Keratinocyte (primary cell): ENCODE measurements at regions not wholly inside any gene's neighbourhood (a gene's known extent, or its start where the extent isn't known, plus 50 kb on each side); places are given as distances from the start of the nearest gene placed in this dataset.

Source experiments
- DNase-seq: peaks from one replicate; pipeline ENCODE4 v3.0.0-alpha.2; 2011; ENCODE audit warnings: low read depth, missing footprints, low spot score
- FAIRE-seq: peaks from 2 replicates; lab custom pipeline; 2011; peaks lifted over from hg19 to GRCh38; lab: Jason Lieb, UNC
- H2AFZ ChIP-seq: 2 replicates; pipeline ENCODE4 v1.6.0; 2012; ENCODE audit warnings: low read length, control low read depth, inconsistent platforms; ENCODE audit not compliant: control insufficient read depth
- H3K27ac ChIP-seq: 2 replicates; pipeline ENCODE4 v1.5.1; 2011; ENCODE audit warnings: low read length; ENCODE audit not compliant: control insufficient read depth, insufficient read depth
- H3K27me3 ChIP-seq: 3 replicates; pipeline ENCODE4 v1.6.0; 2011; ENCODE audit warnings: low read length; ENCODE audit not compliant: control insufficient read depth, insufficient read depth; ENCODE audit errors: extremely low read depth
- H3K36me3 ChIP-seq, 2 experiments: 2 replicates in 1 of 2; 3 replicates in 1 of 2; pipeline ENCODE4 v1.5.1; 2011; ENCODE audit warnings: low read length in 2 of 2, mild to moderate bottlenecking in 1 of 2; ENCODE audit not compliant: control insufficient read depth in 2 of 2, insufficient read depth in 2 of 2; ENCODE audit errors: extremely low read depth in 1 of 2
- H3K4me1 ChIP-seq: 3 replicates; pipeline ENCODE4 v1.5.1; 2011; ENCODE audit warnings: low read length; ENCODE audit not compliant: control insufficient read depth, insufficient read depth; ENCODE audit errors: extremely low read depth
- H3K4me2 ChIP-seq: 3 replicates; pipeline ENCODE4 v1.6.0; 2011; ENCODE audit warnings: low read depth, low read length; ENCODE audit not compliant: control insufficient read depth, insufficient read depth; ENCODE audit errors: extremely low read depth
- H3K4me3 ChIP-seq, 3 experiments: fragments of 200-600 bp in 1 of 3; sonication (generic) in 1 of 3; 2 replicates in 2 of 3; 3 replicates in 1 of 3; pipeline ENCODE4 v1.5.1; 2011 to 2016; ENCODE audit warnings: low read length in 3 of 3, mild to moderate bottlenecking in 3 of 3, control low read depth in 2 of 3, inconsistent platforms in 1 of 3, low read depth in 1 of 3, mixed read lengths in 1 of 3, mixed run types in 1 of 3, moderate library complexity in 1 of 3; ENCODE audit not compliant: control insufficient read depth in 2 of 3, insufficient read depth in 2 of 3; ENCODE audit errors: extremely low read depth in 1 of 3
- H3K79me2 ChIP-seq: 2 replicates; pipeline ENCODE4 v1.6.0; 2012; ENCODE audit warnings: low read length; ENCODE audit not compliant: control insufficient read depth, insufficient read depth
- H3K9ac ChIP-seq: 3 replicates; pipeline ENCODE4 v1.6.0; 2011; ENCODE audit warnings: low read length; ENCODE audit not compliant: control insufficient read depth, insufficient read depth; ENCODE audit errors: extremely low read depth
- H3K9me1 ChIP-seq: 3 replicates; pipeline ENCODE4 v1.6.0; 2011; ENCODE audit warnings: low read length; ENCODE audit not compliant: control insufficient read depth, insufficient read depth; ENCODE audit errors: extremely low read depth
- H3K9me3 ChIP-seq: 2 replicates; pipeline ENCODE4 v1.5.1; 2012; ENCODE audit warnings: low read depth, low read length; ENCODE audit not compliant: control insufficient read depth
- H4K20me1 ChIP-seq: 3 replicates; pipeline ENCODE4 v1.6.0; 2011; ENCODE audit warnings: low read length; ENCODE audit not compliant: control insufficient read depth, insufficient read depth; ENCODE audit errors: extremely low read depth
- CTCF ChIP-seq, 3 experiments: IDR thresholded peaks in 1 of 3; conservative IDR thresholded peaks in 1 of 3; optimal IDR thresholded peaks in 1 of 3; 2 replicates in 2 of 3; 3 replicates in 1 of 3; pipeline versions ENCODE3 to v1.5.1; 2011; ENCODE audit warnings: low read length in 3 of 3, mild to moderate bottlenecking in 3 of 3, moderate library complexity in 2 of 3, control low read depth in 1 of 3, inconsistent platforms in 1 of 3; ENCODE audit not compliant: insufficient read depth in 2 of 3; ENCODE audit errors: extremely low read depth in 1 of 3
- EZH2 ChIP-seq: IDR thresholded peaks from one replicate; pipeline ENCODE4 v1.6.1; 2012; ENCODE audit warnings: inconsistent platforms, mild to moderate bottlenecking, low read length, moderate library complexity
- dilution Hi-C: fragments of 300-500 bp; cut with MboI; formaldehyde crosslinking; loops from one replicate; pipeline ENCODE4 v1.7.0; 2020; ENCODE audit warnings: low sequenced_read_pairs; ENCODE audit not compliant: extremely low pct_ligation_motif_present

- Histone ChIP-seq H3K4me1 (no peaks in the 10 kb centered on the region), H2AFZ (no peak overlapping the region), H3K4me3 (peak overlapping the region in 1 of 3 experiments; percentile 26), H3K27me3 (no peaks in the 10 kb centered on the region), H3K4me2 (peak overlapping the region; percentile 63), H3K9ac (no peak overlapping the region), H3K9me1 (no peaks in the 10 kb centered on the region), H3K27ac (no peak overlapping the region), H3K36me3 (no peaks in the 10 kb centered on the region), H3K79me2 (no peaks in the 10 kb centered on the region), H4K20me1 (no peaks in the 10 kb centered on the region), H3K9me3 (no peaks in the 10 kb centered on the region)
- TF ChIP-seq EZH2 = no peak
- TF ChIP-seq CTCF (optimal IDR thresholded peaks at IDR 0.05 in 1 of 3, IDR thresholded peaks at IDR 0.05 in 1 of 3, conservative IDR thresholded peaks at IDR 0.05 in 1 of 3; ENCODE audit: extremely low read depth in 1 of 3, insufficient read depth in 2 of 3, low read length in 3 of 3) = no peak
- DNase-seq = no peak
- no peak for FAIRE-seq
- dilution Hi-C loops = no loop called here
Observed at GRCh38 chr4:60757986-60758680, 442.0 kb upstream of the ADGRL3 start.

GRCh38 chr4:60759518-60760245 lies 440.4 kb upstream of the ADGRL3 start:
- Histone ChIP-seq H3K27me3 (no peaks in the 10 kb centered on the region), H3K4me1 (no peaks in the 10 kb centered on the region), H4K20me1 (no peaks in the 10 kb centered on the region), H2AFZ (no peak overlapping the region), H3K4me2 (no peak overlapping the region), H3K79me2 (no peaks in the 10 kb centered on the region), H3K27ac (no peak overlapping the region), H3K9ac (no peak overlapping the region), H3K9me3 (no peaks in the 10 kb centered on the region), H3K9me1 (no peaks in the 10 kb centered on the region), H3K4me3 (no peak overlapping the region), H3K36me3 (no peaks in the 10 kb centered on the region)
- dilution Hi-C loops = no loop called here
- no peak for TF ChIP-seq EZH2
- TF ChIP-seq CTCF (optimal IDR thresholded peaks at IDR 0.05 in 1 of 3, IDR thresholded peaks at IDR 0.05 in 1 of 3, conservative IDR thresholded peaks at IDR 0.05 in 1 of 3; ENCODE audit: extremely low read depth in 1 of 3, insufficient read depth in 2 of 3, low read length in 3 of 3) = peak in 2 of 3 experiments; percentile 11 to 18
- FAIRE-seq (no peak), DNase-seq (no peak)
